Naive B cell (primary cell): ENCODE measurements at regions not wholly inside any gene's neighbourhood (a gene's known extent, or its start where the extent isn't known, plus 50 kb on each side); places are given as distances from the start of the nearest gene placed in this dataset.
A peak's percentile ranks its signal among the peaks of the same experiment; 100 is the strongest.

Experiments used
- ATAC-seq, 2 donors: fragments of 150-1000 bp; cut with Tn5 transposase; 2 replicates each; pipeline ENCODE4 v1.10.0; 2021; ENCODE audit warnings: low read depth in 2 of 2, mild to moderate bottlenecking in 2 of 2, moderate library complexity in 2 of 2
- DNase-seq: peaks from one replicate; pipeline ENCODE4 v3.0.0; 2022
- H3K27ac Mint-ChIP-seq, 6 donors: one replicate each; pipeline ENCODE4 v1.8.0; 2020 to 2022; ENCODE audit warnings: mild to moderate bottlenecking in 6 of 6, mixed read lengths in 6 of 6, moderate library complexity in 5 of 6, inconsistent platforms in 2 of 6
- H3K27me3 Mint-ChIP-seq, 3 donors: one replicate each; pipeline ENCODE4 v1.8.0; 2021 to 2022; ENCODE audit warnings: mixed read lengths in 3 of 3, mild to moderate bottlenecking in 1 of 3
- H3K36me3 Mint-ChIP-seq, 2 donors: one replicate each; pipeline ENCODE4 v1.8.0; 2020 to 2022; ENCODE audit warnings: mixed read lengths in 2 of 2, inconsistent platforms in 1 of 2, mild to moderate bottlenecking in 1 of 2
- H3K4me1 Mint-ChIP-seq, 3 donors: one replicate each; pipeline ENCODE4 v1.8.0; 2020 to 2022; ENCODE audit warnings: mixed read lengths in 3 of 3, inconsistent platforms in 1 of 3, mild to moderate bottlenecking in 1 of 3, moderate library complexity in 1 of 3
- H3K4me3 Mint-ChIP-seq, 8 donors: one replicate each; pipeline ENCODE4 v1.8.0; 2020 to 2022; ENCODE audit warnings: mild to moderate bottlenecking in 8 of 8, mixed read lengths in 8 of 8, moderate library complexity in 8 of 8, inconsistent platforms in 2 of 8
- H3K9me3 Mint-ChIP-seq, 7 donors: one replicate each; pipeline ENCODE4 v1.8.0; 2020 to 2022; ENCODE audit warnings: mixed read lengths in 7 of 7, mild to moderate bottlenecking in 5 of 7, inconsistent platforms in 2 of 7, moderate library complexity in 1 of 7

DNA sequence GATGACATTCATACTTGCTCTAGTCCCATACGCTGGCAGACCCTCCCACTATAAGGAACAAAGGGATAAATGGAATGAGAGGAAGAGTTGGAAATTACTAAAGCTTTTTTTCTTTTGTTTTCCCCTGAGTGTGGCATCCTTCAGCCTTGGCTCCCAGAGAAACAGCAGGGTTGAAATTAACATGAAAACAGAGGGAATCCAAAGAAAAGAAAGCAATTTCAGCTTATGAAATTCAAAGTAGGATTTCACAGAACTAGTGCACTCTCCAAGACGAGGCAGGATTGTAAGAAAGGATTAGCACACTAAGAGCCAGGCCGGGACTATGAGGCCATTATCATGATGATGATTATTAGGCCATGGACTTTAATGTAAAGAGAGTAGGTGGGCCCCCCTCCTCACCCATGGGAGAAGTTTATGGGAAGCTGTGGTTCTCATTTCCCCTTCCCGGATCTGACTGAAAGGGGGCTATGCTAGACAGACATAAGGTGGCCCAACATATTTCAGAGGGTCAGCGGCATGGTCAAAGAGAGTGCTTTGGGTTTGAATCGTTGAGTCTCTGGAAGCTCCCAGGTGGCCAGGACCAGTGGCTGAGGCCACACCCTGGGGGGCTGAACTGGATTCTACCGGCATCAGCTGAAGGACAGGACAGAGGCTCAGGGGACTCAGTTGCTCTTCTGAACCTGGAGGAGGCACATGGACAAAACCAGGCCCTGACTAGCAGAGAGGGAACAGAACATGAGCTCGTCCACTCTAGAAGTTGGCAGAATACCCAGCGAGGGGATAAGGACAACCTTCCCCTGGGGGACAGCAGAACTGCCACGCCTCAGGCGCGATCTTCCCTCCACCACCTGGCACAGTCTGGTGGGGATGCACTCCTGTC is 100.1 kb upstream of the ARL4C start:
- no peaks in the 10 kb centered on the region for H3K4me1 Mint-ChIP-seq
- H3K27ac Mint-ChIP-seq, result no peak overlapping the region
- H3K36me3 Mint-ChIP-seq, result no peaks in the 10 kb centered on the region
- ATAC-seq, result no peak
- no peak for DNase-seq
- no peaks in the 10 kb centered on the region for H3K9me3 Mint-ChIP-seq
- no peak overlapping the region for H3K4me3 Mint-ChIP-seq
- H3K27me3 Mint-ChIP-seq, result no peaks in the 10 kb centered on the region

DNA sequence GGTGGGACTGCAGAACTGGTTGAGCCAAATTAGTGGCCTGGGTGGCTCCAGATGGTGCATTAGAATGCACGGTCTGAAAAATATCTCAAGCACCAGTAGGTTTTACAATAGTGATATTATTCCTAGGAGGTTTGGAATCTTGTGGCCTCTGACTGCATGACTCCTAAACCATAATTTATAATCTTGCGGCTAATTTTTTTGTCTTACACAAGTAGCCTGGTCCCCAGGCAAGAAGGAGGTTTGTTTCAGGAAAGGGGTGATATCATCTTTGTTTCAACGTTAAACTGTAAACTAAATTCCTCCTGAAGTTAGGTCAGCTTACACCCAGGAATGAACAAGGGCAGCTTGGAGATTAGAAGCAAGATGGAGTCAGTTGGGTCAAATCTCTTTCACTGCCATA is 98.9 kb upstream of the ARL4C start:
- ATAC-seq (no peak), DNase-seq (no peak)
- H3K36me3 Mint-ChIP-seq, result no peaks in the 10 kb centered on the region
- no peaks in the 10 kb centered on the region for H3K27me3 Mint-ChIP-seq
- H3K4me1 Mint-ChIP-seq, result no peaks in the 10 kb centered on the region
- H3K9me3 Mint-ChIP-seq, result no peaks in the 10 kb centered on the region
- H3K27ac Mint-ChIP-seq, result no peak overlapping the region
- no peak overlapping the region for H3K4me3 Mint-ChIP-seq

DNA sequence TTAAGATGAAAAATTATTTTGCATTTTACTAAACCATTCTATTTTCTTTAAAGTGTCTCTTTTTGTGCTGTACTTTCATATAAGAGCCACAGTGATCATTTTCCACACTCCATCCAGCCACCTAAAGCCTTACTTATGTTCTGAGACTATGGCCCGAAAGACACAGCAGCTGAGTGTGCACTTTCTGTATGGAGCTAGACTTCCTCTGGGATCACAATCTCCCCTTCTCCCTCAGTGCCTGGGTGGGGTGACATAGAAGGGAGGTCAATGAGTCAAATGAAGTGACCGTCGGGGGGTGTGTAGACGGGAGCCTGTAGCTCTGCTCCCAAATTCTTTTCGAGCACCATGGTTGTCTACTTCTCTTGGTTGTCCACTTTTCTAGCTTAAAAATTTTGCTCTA is 97.8 kb upstream of the ARL4C start:
- ATAC-seq (no peak), DNase-seq (no peak)
- Mint-ChIP-seq H3K27me3 (peaks cover 0 to 9% (median 8%) of the 10 kb centered on the region in 3 donors), H3K36me3 (no peaks in the 10 kb centered on the region), H3K4me3 (no peak overlapping the region), H3K9me3 (no peaks in the 10 kb centered on the region), H3K4me1 (no peaks in the 10 kb centered on the region), H3K27ac (no peak overlapping the region)

DNA sequence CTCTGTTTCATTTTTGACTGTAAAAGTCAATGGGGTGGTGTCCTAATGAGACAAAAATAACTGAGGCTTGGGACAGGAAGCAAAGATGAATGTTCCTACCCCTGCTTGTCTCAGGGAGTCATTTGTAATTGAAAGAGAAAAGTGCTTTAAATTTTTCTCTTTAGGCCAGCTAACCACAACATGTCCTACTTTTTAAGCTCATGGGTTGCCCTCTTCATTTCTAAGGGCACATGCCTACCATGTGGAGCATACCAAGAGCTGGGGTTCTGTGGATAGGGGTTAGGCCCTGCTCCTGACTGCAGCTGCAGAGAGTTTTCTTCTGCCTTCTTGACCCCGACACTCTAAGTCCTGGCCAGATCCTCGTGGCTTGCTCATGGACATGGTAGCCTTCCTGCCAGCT is 96.8 kb upstream of the ARL4C start:
- Mint-ChIP-seq H3K27me3 (peaks cover 0 to 14% (median 8%) of the 10 kb centered on the region in 3 donors), H3K27ac (peak overlapping the region in 1 of 6 donors; percentile 47), H3K9me3 (no peaks in the 10 kb centered on the region), H3K4me3 (no peak overlapping the region), H3K4me1 (no peaks in the 10 kb centered on the region), H3K36me3 (no peaks in the 10 kb centered on the region)
- DNase-seq, result no peak
- no peak for ATAC-seq

DNA sequence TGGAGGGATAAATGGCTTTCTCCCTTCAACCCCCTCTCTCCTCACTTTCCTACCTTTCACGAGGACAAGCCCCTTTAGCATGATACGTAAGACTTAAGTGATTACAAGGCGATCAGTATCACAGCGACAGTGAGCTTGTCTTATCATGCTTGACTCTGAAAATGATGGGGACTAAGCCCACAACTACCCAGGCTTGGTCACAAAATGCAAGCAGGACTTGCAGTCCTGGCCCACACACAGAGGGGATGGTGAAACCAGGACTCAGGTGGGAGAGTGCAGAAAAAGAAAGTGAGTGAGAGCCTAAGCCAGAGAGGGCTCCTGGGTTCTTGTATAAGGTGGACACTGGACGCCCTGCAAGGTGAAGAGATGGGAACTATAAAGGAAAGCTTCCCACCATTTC is 95.7 kb upstream of the ARL4C start:
- DNase-seq (no peak), ATAC-seq (no peak)
- Mint-ChIP-seq H3K27ac (peak overlapping the region in 1 of 6 donors; percentile 54), H3K27me3 (peaks cover 0 to 14% (median 8%) of the 10 kb centered on the region in 3 donors), H3K36me3 (no peaks in the 10 kb centered on the region), H3K4me1 (no peaks in the 10 kb centered on the region), H3K9me3 (no peaks in the 10 kb centered on the region), H3K4me3 (peak overlapping the region in 1 of 8 donors; percentile 76)

DNA sequence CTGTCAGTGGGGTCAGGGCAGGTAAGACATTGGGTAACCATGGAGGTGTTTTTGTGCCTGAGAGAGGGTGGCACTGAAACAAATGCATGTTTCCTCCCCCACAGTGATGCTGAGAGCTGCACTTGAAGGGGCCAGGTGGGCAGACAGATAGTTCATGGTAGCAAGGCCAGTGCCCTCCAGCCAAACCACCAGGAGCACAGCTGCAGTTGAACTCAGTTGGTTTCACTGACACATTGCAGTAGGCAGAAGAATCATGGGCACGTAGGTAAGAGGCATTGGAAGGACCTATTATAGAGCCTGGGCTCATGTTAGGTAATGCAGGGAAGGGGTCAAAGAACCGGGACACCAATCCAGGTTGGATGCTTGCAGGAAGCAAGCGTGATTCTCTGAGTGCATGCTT is 93.2 kb upstream of the ARL4C start:
- ATAC-seq (no peak), DNase-seq (no peak)
- H3K4me1 Mint-ChIP-seq, result no peaks in the 10 kb centered on the region
- H3K9me3 Mint-ChIP-seq, result no peaks in the 10 kb centered on the region
- H3K36me3 Mint-ChIP-seq, result no peaks in the 10 kb centered on the region
- peaks cover 0 to 14% (median 8%) of the 10 kb centered on the region in 3 donors for H3K27me3 Mint-ChIP-seq
- no peak overlapping the region for H3K4me3 Mint-ChIP-seq
- H3K27ac Mint-ChIP-seq, result peak overlapping the region in 1 of 6 donors; percentile 58

DNA sequence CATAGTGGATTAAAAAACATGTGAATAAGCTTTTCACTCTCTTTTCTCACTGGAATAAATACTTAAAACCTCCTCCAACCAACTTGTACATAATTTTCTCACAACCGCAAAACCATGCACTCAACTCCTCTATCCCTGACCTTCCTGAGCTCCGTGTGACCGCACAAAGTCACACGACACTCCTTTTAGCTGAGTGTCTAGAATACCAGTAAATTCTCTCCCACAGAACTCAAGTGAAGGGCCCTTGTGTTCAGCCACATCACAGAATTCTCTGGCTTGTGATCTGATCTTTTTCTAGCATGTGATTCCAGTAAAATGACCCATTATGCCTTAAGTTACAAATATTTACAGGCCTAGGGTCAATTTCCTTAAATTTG is 91.2 kb upstream of the ARL4C start:
- DNase-seq, result no peak
- Mint-ChIP-seq H3K9me3 (no peaks in the 10 kb centered on the region), H3K4me3 (no peak overlapping the region), H3K27ac (no peak overlapping the region), H3K4me1 (peaks cover 0 to 3% (median 1%) of the 10 kb centered on the region in 3 donors), H3K36me3 (no peaks in the 10 kb centered on the region), H3K27me3 (peaks cover 0 to 14% (median 8%) of the 10 kb centered on the region in 3 donors)
- no peak for ATAC-seq

DNA sequence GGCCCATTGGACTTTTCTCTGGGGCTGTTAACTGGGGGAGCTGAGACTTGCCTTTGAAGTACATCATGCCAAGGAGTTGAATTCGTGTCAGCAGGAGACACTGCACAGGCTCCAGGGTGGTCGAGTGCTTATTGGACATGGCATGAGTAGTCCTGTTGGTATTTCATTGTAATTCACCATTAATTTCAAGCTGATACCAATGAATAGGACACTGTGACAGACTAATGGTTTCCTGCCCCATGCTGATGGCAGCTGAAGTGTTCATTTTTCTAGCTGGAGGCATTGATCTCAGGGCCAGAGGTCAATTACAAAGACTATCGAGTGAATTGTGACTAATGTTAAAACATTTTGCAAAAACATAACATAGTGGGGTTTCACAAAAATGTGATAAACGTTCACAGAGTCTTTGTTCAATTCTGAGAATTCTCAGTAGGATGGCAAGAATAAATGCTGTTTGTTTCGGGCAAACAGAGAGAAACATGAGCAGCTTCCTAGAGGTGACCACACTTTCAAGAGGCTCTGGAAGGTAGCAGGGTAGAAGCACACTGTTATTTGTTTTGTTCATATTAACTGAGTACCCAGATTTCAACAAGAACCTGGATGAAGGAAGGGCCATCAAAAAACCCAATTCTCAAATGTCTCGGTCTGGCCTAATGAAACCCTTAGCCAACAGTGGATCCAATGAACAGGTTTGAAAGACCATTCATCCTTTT is 90.6 kb upstream of the ARL4C start:
- H3K27ac Mint-ChIP-seq, result no peak overlapping the region
- ATAC-seq (no peak), DNase-seq (no peak)

DNA sequence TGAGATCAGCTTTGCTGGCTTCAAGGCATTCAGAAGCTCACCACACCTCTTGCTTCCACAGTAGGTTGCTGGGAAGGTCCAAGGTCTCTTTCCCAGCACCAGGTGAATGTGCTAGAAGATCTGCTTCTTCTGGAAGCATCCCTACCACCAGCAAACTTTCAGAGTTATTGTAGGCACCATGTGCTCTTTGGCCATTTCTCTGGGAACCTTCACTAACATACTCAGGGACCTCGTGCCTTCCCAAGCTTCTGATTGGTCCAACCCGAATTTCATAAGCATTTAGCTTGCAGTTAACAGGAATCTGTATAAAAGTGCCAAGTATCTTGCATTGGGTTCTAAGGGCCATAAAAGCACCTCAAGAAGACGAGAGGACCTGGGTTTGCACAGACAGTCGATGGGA is 86.5 kb upstream of the ARL4C start:
- no peaks in the 10 kb centered on the region for H3K9me3 Mint-ChIP-seq
- peaks cover 3 to 18% (median 8%) of the 10 kb centered on the region in 3 donors for H3K4me1 Mint-ChIP-seq
- no peak for DNase-seq
- no peaks in the 10 kb centered on the region for H3K36me3 Mint-ChIP-seq
- no peak overlapping the region for H3K4me3 Mint-ChIP-seq
- H3K27ac Mint-ChIP-seq, result no peak overlapping the region
- H3K27me3 Mint-ChIP-seq, result peaks cover 0 to 8% (median 0%) of the 10 kb centered on the region in 3 donors
- no peak for ATAC-seq

More for the DNA sequence above, 90.6 kb upstream of the ARL4C start:
- H3K9me3 Mint-ChIP-seq, result no peaks in the 10 kb centered on the region
- peaks cover 0 to 14% (median 8%) of the 10 kb centered on the region in 3 donors for H3K27me3 Mint-ChIP-seq
- no peaks in the 10 kb centered on the region for H3K36me3 Mint-ChIP-seq
- H3K4me1 Mint-ChIP-seq, result peaks cover 0 to 8% (median 2%) of the 10 kb centered on the region in 3 donors
- peak overlapping the region in 1 of 8 donors; percentile 51 for H3K4me3 Mint-ChIP-seq

DNA sequence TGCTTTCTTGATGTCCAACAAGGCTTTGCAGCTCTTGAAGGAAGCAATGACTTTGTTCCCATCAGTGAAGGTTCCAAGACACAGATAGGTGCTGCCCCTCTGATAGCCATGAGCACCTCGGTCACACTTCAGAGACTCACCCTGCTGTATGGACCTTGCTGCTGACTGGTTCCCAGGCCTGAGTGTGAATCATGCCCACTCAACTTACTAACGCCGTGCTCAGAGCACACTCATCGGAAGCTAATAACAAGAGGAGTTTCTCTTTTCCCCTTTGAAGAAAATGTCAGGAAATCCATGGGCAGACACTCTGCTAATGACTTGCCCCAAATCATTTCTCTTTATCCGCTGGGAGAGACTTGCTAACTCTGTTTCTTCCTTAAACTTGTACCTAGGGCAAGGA is 83.8 kb upstream of the ARL4C start:
- H3K27me3 Mint-ChIP-seq, result peaks cover 0 to 8% (median 0%) of the 10 kb centered on the region in 3 donors
- H3K4me1 Mint-ChIP-seq, result peaks cover 14 to 24% (median 15%) of the 10 kb centered on the region in 3 donors
- no peak for DNase-seq
- no peaks in the 10 kb centered on the region for H3K36me3 Mint-ChIP-seq
- H3K9me3 Mint-ChIP-seq, result no peaks in the 10 kb centered on the region
- H3K27ac Mint-ChIP-seq, result no peak overlapping the region
- H3K4me3 Mint-ChIP-seq, result no peak overlapping the region
- ATAC-seq, result no peak

DNA sequence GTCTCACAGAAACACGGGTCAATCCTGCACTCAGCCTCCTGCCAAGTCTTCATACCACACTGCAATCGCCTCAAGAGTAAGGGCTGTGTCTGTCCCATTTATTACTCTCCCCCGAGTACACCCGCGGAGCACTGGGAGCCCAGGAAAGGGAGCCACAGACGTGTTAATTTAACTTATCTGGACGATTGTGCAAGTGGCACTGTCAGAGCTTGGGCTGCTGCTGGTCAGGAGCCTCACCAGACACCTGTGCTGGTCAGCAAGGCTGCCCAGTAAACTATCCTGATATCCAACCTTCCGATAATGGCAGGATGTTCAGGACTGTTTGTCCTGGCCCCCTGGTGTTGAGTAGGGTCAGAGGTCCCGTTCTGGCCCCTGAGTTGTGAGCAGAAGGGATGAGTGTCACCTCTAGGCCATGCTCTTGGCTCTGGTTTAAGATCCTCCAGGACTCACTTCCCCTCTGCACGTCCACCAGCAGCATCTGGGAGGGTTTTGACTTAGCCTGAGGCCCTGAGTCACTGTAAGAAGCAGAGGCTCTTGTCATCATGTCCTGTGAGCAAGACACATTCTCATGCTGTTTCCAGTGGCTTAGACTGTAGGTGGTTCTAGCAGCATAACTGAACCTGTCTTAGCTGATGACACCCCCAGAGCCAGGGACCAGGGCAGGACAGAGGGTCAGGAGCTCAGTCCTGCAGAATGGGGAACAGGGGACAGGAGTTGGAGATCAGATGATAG is 82.5 kb upstream of the ARL4C start:
- H3K9me3 Mint-ChIP-seq, result no peaks in the 10 kb centered on the region
- DNase-seq (no peak), ATAC-seq (no peak)

DNA sequence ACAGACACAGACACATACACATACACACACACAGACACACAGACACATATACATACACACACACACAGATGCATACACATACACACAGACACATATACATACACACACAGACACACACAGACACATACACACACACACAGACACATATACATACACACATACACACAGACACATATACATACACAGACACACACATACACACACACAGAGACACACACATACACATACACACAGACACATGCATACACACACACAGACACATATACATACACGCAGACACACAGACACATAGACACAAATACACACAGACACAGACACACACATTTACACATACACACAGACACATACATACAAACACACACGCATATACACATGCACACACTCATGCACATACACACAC is 81.5 kb upstream of the ARL4C start:
- Mint-ChIP-seq H3K27ac (no peak overlapping the region), H3K27me3 (peaks cover 0 to 8% (median 0%) of the 10 kb centered on the region in 3 donors), H3K4me1 (peaks cover 21 to 34% (median 28%) of the 10 kb centered on the region in 3 donors), H3K4me3 (no peak overlapping the region), H3K36me3 (no peaks in the 10 kb centered on the region), H3K9me3 (no peaks in the 10 kb centered on the region)
- no peak for DNase-seq
- no peak for ATAC-seq

More for the DNA sequence above, 82.5 kb upstream of the ARL4C start:
- Mint-ChIP-seq H3K4me3 (no peak overlapping the region), H3K27me3 (peaks cover 0 to 8% (median 0%) of the 10 kb centered on the region in 3 donors), H3K36me3 (no peaks in the 10 kb centered on the region), H3K27ac (no peak overlapping the region), H3K4me1 (peaks cover 17 to 28% (median 19%) of the 10 kb centered on the region in 3 donors)

DNA sequence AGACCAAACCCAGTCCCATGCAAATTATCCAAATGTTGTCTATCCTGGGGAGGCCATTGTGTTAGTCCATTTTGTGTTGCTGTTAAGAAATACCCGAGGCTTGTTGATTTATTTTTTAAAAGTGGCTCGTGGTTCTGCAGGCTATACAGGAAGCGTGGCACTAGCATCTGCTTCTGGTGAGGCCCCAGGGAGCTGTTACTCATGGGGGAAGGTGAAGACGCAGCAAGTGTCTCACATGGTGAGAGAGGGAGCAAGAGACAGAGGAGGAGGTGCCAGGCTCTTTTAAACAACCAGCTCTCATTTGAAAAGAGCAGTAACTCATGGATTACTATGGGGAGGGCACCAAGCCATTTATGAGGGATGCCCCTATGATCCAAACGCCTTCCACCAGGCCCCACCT is 80.3 kb upstream of the ARL4C start:
- ATAC-seq, result peak; percentile 68 to 72
- Mint-ChIP-seq H3K4me3 (peak overlapping the region in 1 of 8 donors; percentile 57), H3K27ac (peak overlapping the region in 2 of 6 donors; percentile 1 to 23), H3K9me3 (no peaks in the 10 kb centered on the region), H3K4me1 (peaks cover 28 to 37% (median 35%) of the 10 kb centered on the region in 3 donors), H3K36me3 (no peaks in the 10 kb centered on the region), H3K27me3 (peaks cover 0 to 6% (median 0%) of the 10 kb centered on the region in 3 donors)
- DNase-seq, result no peak
